H9 (cell line): ENCODE measurements at regions not wholly inside any gene's neighbourhood (a gene's known extent, or its start where the extent isn't known, plus 50 kb on each side); places are given as distances from the start of the nearest gene placed in this dataset.

Source experiments
- DNase-seq: peaks from one replicate; pipeline ENCODE4 v3.0.0-alpha.2; 2017
- H2AFZ ChIP-seq: one replicate; pipeline ENCODE4 v1.6.1; 2013; ENCODE audit warnings: mild to moderate bottlenecking, low read length, control low read depth, moderate library complexity
- H2AK5ac ChIP-seq: 2 replicates; pipeline ENCODE4 v1.6.1; 2013; ENCODE audit warnings: low read length, control low read depth, mixed read lengths; ENCODE audit not compliant: insufficient read length
- H2BK120ac ChIP-seq: one replicate; pipeline ENCODE4 v1.6.1; 2013; ENCODE audit warnings: low read depth, mild to moderate bottlenecking, low read length, control low read depth, inconsistent platforms; ENCODE audit not compliant: poor library complexity, severe bottlenecking
- H2BK12ac ChIP-seq: 2 replicates; pipeline ENCODE4 v1.6.1; 2013; ENCODE audit warnings: low read length, control low read depth, mixed read lengths, low read depth; ENCODE audit not compliant: insufficient read length
- H2BK15ac ChIP-seq: 2 replicates; pipeline ENCODE4 v1.6.1; 2013; ENCODE audit warnings: low read depth, low read length, control low read depth
- H2BK20ac ChIP-seq: one replicate; pipeline ENCODE4 v1.6.1; 2013; ENCODE audit warnings: low read depth, mild to moderate bottlenecking, low read length, control low read depth, inconsistent platforms; ENCODE audit not compliant: poor library complexity, severe bottlenecking
- H2BK5ac ChIP-seq: 2 replicates; pipeline ENCODE4 v1.6.1; 2013; ENCODE audit warnings: low read length, control low read depth, mixed read lengths; ENCODE audit not compliant: insufficient read length
- H3K14ac ChIP-seq: 2 replicates; pipeline ENCODE4 v1.6.1; 2013; ENCODE audit warnings: low read length, control low read depth; ENCODE audit not compliant: insufficient read depth
- H3K18ac ChIP-seq: 2 replicates; pipeline ENCODE4 v1.6.1; 2013; ENCODE audit warnings: low read depth, mild to moderate bottlenecking, mixed read lengths, low read length, control low read depth; ENCODE audit not compliant: insufficient read length
- H3K23ac ChIP-seq: 2 replicates; pipeline ENCODE4 v1.6.1; 2013; ENCODE audit warnings: low read length, control low read depth, mixed read lengths, low read depth; ENCODE audit not compliant: insufficient read length
- H3K23me2 ChIP-seq: 2 replicates; pipeline ENCODE4 v1.6.1; 2013; ENCODE audit warnings: low read depth, mild to moderate bottlenecking, mixed read lengths, low read length, control low read depth; ENCODE audit not compliant: insufficient read length, poor library complexity, severe bottlenecking
- H3K27ac ChIP-seq: 2 replicates; pipeline ENCODE4 v1.5.1; 2013; ENCODE audit warnings: low read length, control low read depth, mixed read lengths, low read depth; ENCODE audit not compliant: insufficient read length
- H3K27me3 ChIP-seq: 2 replicates; pipeline ENCODE4 v1.6.1; 2013; ENCODE audit warnings: low read length, control low read depth, inconsistent platforms; ENCODE audit not compliant: insufficient read depth
- H3K4ac ChIP-seq: 2 replicates; pipeline ENCODE4 v1.6.1; 2013; ENCODE audit warnings: low read depth, mild to moderate bottlenecking, control low read depth, inconsistent platforms, low read length, moderate library complexity
- H3K4me1 ChIP-seq: 2 replicates; pipeline ENCODE4 v1.6.1; 2013; ENCODE audit warnings: low read length, control low read depth, inconsistent platforms; ENCODE audit not compliant: insufficient read depth
- H3K4me2 ChIP-seq: 2 replicates; pipeline ENCODE4 v1.6.1; 2013; ENCODE audit warnings: low read length, control low read depth, mixed read lengths; ENCODE audit not compliant: insufficient read length, insufficient read depth
- H3K56ac ChIP-seq: 2 replicates; pipeline ENCODE4 v1.6.1; 2013; ENCODE audit warnings: low read depth, mild to moderate bottlenecking, mixed read lengths, low read length, control low read depth; ENCODE audit not compliant: insufficient read length
- H3K79me1 ChIP-seq: 2 replicates; pipeline ENCODE4 v1.6.1; 2013; ENCODE audit warnings: low read depth, mild to moderate bottlenecking, moderate library complexity, low read length, control low read depth, inconsistent platforms; ENCODE audit not compliant: insufficient read depth, poor library complexity, severe bottlenecking
- H3K79me2 ChIP-seq: 2 replicates; pipeline ENCODE4 v1.6.1; 2013; ENCODE audit warnings: low read length, control low read depth, inconsistent platforms; ENCODE audit not compliant: insufficient read depth
- H3K9ac ChIP-seq: 2 replicates; pipeline ENCODE4 v1.6.1; 2013; ENCODE audit warnings: low read length, control low read depth, mixed read lengths; ENCODE audit not compliant: insufficient read length; ENCODE audit errors: extremely low read depth
- H3K9me3 ChIP-seq: one replicate; pipeline ENCODE4 v1.6.1; 2013; ENCODE audit warnings: low read depth, low read length, inconsistent platforms; ENCODE audit not compliant: control insufficient read depth
- H3T11ph ChIP-seq: one replicate; pipeline ENCODE4 v1.6.1; 2013; ENCODE audit warnings: mild to moderate bottlenecking, low read length, control low read depth, inconsistent platforms
- H4K20me1 ChIP-seq: one replicate; pipeline ENCODE4 v1.6.1; 2013; ENCODE audit not compliant: control insufficient read depth, insufficient read length, insufficient read depth
- H4K5ac ChIP-seq: 2 replicates; pipeline ENCODE4 v1.6.1; 2013; ENCODE audit warnings: low read depth, mild to moderate bottlenecking, mixed read lengths, low read length, control low read depth; ENCODE audit not compliant: insufficient read length
- H4K8ac ChIP-seq: replicated peaks from 2 replicates; pipeline ENCODE4 v1.6.1; 2013; ENCODE audit warnings: low read length, control low read depth, mixed read lengths, low read depth; ENCODE audit not compliant: insufficient read length
- H4K91ac ChIP-seq: 2 replicates; pipeline ENCODE4 v1.6.1; 2013; ENCODE audit warnings: low read depth, mild to moderate bottlenecking, moderate library complexity, mixed read lengths, low read length, control low read depth; ENCODE audit not compliant: insufficient read length
- H3K27ac Mint-ChIP-seq, 3 experiments: 2 replicates in 2 of 3; 3 replicates in 1 of 3; pipeline ENCODE4 v1.8.0; 2020 to 2021; ENCODE audit warnings: mixed read lengths in 3 of 3, mild to moderate bottlenecking in 1 of 3, moderate library complexity in 1 of 3
- H3K27me3 Mint-ChIP-seq: 2 replicates; pipeline ENCODE4 v1.8.0; 2021; ENCODE audit warnings: low read depth, mild to moderate bottlenecking, moderate library complexity, mixed read lengths
- H3K36me3 Mint-ChIP-seq, 3 experiments: 2 replicates in 2 of 3; 3 replicates in 1 of 3; pipeline ENCODE4 v1.8.0; 2020 to 2021; ENCODE audit warnings: low read depth in 3 of 3, mixed read lengths in 3 of 3; ENCODE audit not compliant: insufficient read depth in 1 of 3
- H3K4me1 Mint-ChIP-seq, 2 experiments: 2 replicates each; pipeline ENCODE4 v1.8.0; 2020; ENCODE audit warnings: mixed read lengths in 2 of 2
- H3K4me3 Mint-ChIP-seq, 2 experiments: 2 replicates in 1 of 2; 3 replicates in 1 of 2; pipeline ENCODE4 v1.8.0; 2020 to 2021; ENCODE audit warnings: mild to moderate bottlenecking in 2 of 2, mixed read lengths in 2 of 2, moderate library complexity in 1 of 2
- H3K9me3 Mint-ChIP-seq, 2 experiments: 2 replicates in 1 of 2; 3 replicates in 1 of 2; pipeline ENCODE4 v1.8.0; 2020; ENCODE audit warnings: mild to moderate bottlenecking in 2 of 2, mixed read lengths in 2 of 2, moderate library complexity in 1 of 2
- WGBS: extraction: QIAGEN DNeasy Blood & Tissue Kit; methylation state at CpG from one replicate; pipeline ENCODE4 v1.1.7; 2013; ENCODE audit warnings: missing lambda C conversion rate, low lambda C conversion rate, mixed read lengths; ENCODE audit not compliant: insufficient read length; ENCODE audit errors: extremely low coverage; 5-methylcytosine and 5-hydroxymethylcytosine counted together
- TF ChIP-seq, protein P1 (sequence below): fragments of 200-600 bp; sonication (generic); conservative IDR thresholded peaks from 3 replicates; pipeline ENCODE4 v1.8.0; 2021; ENCODE audit warnings: antibody characterized with exemption, mild to moderate bottlenecking

DNA sequence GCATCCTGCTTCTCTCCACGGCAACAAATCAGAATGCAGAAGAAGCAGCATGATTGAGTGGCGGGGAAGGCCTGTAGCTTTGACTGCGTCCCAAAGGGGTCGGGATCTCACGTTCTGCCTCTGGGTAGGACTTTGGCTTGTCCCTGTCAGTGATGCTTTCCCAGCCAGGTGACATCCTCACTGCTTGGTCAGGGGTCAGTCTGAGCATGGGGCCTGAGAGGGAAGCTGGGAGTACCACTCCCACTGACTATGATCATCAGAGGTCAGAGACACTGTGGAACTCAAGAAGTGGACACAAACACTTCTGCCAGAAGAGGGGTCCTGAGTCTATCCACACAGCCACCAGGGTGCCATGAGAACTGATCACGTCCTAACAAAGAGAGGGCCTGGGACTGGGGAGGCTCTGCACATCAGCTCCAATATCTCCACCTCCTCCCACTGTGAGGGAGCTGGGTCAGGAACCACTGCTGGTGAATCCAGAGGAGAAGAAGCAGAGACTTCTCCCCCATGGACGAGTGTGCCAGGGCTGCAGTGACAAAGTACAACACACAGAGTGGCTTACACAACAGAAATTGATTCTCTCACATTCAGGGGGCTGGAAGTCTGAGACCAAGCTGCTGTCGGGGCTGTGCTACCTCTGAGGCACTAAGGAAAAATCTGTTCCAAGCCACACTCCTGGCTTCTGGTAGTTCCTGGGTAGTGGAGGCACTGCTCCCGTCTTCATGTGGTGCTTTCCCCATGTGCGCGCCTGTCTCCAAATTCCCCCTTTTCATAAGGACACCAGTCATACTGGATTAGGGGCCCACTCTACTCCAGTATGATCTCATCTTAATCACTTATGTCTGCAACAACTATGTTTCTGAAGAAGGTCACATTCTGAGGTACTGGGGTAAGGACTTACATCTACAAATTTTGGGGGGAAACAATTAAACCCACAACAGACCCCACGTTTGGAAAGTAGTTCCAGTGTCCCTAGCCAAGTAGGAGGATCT, 131.1 kb downstream of the CYP26A1 start:
- no peak overlapping the region for H3K4me3 Mint-ChIP-seq
- H3K27me3 Mint-ChIP-seq: no peaks in the 10 kb centered on the region; the same call in 1 of the 2 replicates
- no peaks in the 10 kb centered on the region for H3K23me2 ChIP-seq
- no peak overlapping the region for H3K4me2 ChIP-seq
- no peak overlapping the region for H4K91ac ChIP-seq
- no peaks in the 10 kb centered on the region for H3K9me3 Mint-ChIP-seq
- no peak overlapping the region for H3K56ac ChIP-seq
- no peak overlapping the region for H3K9ac ChIP-seq
- no peak for DNase-seq
- H3K27me3 ChIP-seq: no peaks in the 10 kb centered on the region
- no peaks in the 10 kb centered on the region for H3K79me1 ChIP-seq
- no peak overlapping the region; a peak in 1 of 7 replicates for H3K27ac Mint-ChIP-seq
- no peak overlapping the region for H4K8ac ChIP-seq
- H2BK20ac ChIP-seq: peak overlapping the region; percentile 90
- H2BK15ac ChIP-seq: no peak overlapping the region
- no peak overlapping the region for H2BK120ac ChIP-seq
- H3K4me1 Mint-ChIP-seq: peaks cover 6 to 10% of the 10 kb centered on the region in 2 experiments
- no peak overlapping the region for H3K23ac ChIP-seq
- no CpG with 5 or more reads among the region's 12 CpGs for WGBS
- no peak overlapping the region for H2BK5ac ChIP-seq
- no peak overlapping the region for H2BK12ac ChIP-seq
- H3K18ac ChIP-seq: no peak overlapping the region
- H3K4me1 ChIP-seq: no peaks in the 10 kb centered on the region
- no peak overlapping the region for H3K4ac ChIP-seq
- no peaks in the 10 kb centered on the region for H4K20me1 ChIP-seq
- H2AFZ ChIP-seq: no peak overlapping the region
- no peak overlapping the region for H3K27ac ChIP-seq
- H3T11ph ChIP-seq: no peak overlapping the region
- H3K79me2 ChIP-seq: no peaks in the 10 kb centered on the region
- TF ChIP-seq, protein P1, sequence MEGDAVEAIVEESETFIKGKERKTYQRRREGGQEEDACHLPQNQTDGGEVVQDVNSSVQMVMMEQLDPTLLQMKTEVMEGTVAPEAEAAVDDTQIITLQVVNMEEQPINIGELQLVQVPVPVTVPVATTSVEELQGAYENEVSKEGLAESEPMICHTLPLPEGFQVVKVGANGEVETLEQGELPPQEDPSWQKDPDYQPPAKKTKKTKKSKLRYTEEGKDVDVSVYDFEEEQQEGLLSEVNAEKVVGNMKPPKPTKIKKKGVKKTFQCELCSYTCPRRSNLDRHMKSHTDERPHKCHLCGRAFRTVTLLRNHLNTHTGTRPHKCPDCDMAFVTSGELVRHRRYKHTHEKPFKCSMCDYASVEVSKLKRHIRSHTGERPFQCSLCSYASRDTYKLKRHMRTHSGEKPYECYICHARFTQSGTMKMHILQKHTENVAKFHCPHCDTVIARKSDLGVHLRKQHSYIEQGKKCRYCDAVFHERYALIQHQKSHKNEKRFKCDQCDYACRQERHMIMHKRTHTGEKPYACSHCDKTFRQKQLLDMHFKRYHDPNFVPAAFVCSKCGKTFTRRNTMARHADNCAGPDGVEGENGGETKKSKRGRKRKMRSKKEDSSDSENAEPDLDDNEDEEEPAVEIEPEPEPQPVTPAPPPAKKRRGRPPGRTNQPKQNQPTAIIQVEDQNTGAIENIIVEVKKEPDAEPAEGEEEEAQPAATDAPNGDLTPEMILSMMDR: no peak
- H3K36me3 Mint-ChIP-seq: no peaks in the 10 kb centered on the region
- no peak overlapping the region for H3K14ac ChIP-seq
- H3K9me3 ChIP-seq: no peaks in the 10 kb centered on the region
- H2AK5ac ChIP-seq: no peak overlapping the region
- H4K5ac ChIP-seq: no peak overlapping the region
